IMR-90 (cell line): ENCODE measurements at regions not wholly inside any gene's neighbourhood (a gene's known extent, or its start where the extent isn't known, plus 50 kb on each side); places are given as distances from the start of the nearest gene placed in this dataset.

Source experiments
- ATAC-seq: fragments of 200-7000 bp; cut with Tn5 transposase; 2 replicates; pipeline ENCODE4 v1.9.1; 2020; ENCODE audit warnings: low read depth, mild to moderate bottlenecking, moderate library complexity
- BruUV-seq: library from RNA; stranded (reverse); fragments of 400-500 nt; replicated peaks from 2 replicates; lab custom pipeline; 2021; lab: Mats Ljungman, UMichigan
- CTCF ChIA-PET: fragments of 300-600 bp; formaldehyde crosslinking; extraction: SDS; loops from one replicate; lab custom pipeline; 2021; ENCODE audit warnings: antibody characterized with exemption; lab: Yijun Ruan, JAX
- POLR2A ChIA-PET: fragments of 300-600 bp; sonication (Branson Sonifier 250); formaldehyde crosslinking; loops from one replicate; lab custom pipeline; 2022; ENCODE audit warnings: antibody characterized with exemption; ENCODE audit not compliant: unreplicated experiment; lab: Charles Lee
- DNase-seq: peaks from one replicate; pipeline ENCODE4 v3.0.0; 2013
- H2AFZ ChIP-seq: replicated peaks from 2 replicates; pipeline ENCODE3; 2013; ENCODE audit warnings: low read length, mild to moderate bottlenecking; ENCODE audit not compliant: poor library complexity
- H2AK5ac ChIP-seq: 2 replicates; pipeline ENCODE4 v1.6.1; 2013; ENCODE audit warnings: low read depth, low read length, inconsistent platforms
- H2AK9ac ChIP-seq: replicated peaks from 2 replicates; pipeline ENCODE3; 2013; ENCODE audit warnings: mild to moderate bottlenecking, low read depth, low read length, moderate library complexity; ENCODE audit not compliant: poor library complexity
- H2BK120ac ChIP-seq: 2 replicates; pipeline ENCODE4 v1.6.1; 2013; ENCODE audit warnings: low read depth, low read length, inconsistent platforms
- H2BK15ac ChIP-seq: 3 replicates; pipeline ENCODE4 v1.6.1; 2013; ENCODE audit warnings: low read depth, low read length, inconsistent platforms
- H2BK20ac ChIP-seq: 2 replicates; pipeline ENCODE4 v1.6.1; 2013; ENCODE audit warnings: low read depth, mild to moderate bottlenecking, inconsistent platforms, low read length, moderate library complexity
- H2BK5ac ChIP-seq: 2 replicates; pipeline ENCODE4 v1.6.1; 2013; ENCODE audit warnings: mild to moderate bottlenecking, low read depth, low read length, inconsistent platforms; ENCODE audit not compliant: poor library complexity, severe bottlenecking
- H3K14ac ChIP-seq: replicated peaks from 2 replicates; pipeline ENCODE4 v1.6.1; 2013; ENCODE audit warnings: low read depth, low read length, inconsistent platforms
- H3K18ac ChIP-seq: 2 replicates; pipeline ENCODE4 v1.6.1; 2013; ENCODE audit warnings: low read depth, low read length, control low read depth
- H3K23ac ChIP-seq: 2 replicates; pipeline ENCODE4 v1.6.1; 2013; ENCODE audit warnings: low read depth, low read length, inconsistent platforms
- H3K27ac ChIP-seq: 2 replicates; pipeline ENCODE4 v1.5.1; 2013; ENCODE audit warnings: mild to moderate bottlenecking, control low read depth, low read length; ENCODE audit not compliant: insufficient read depth
- H3K27me3 ChIP-seq: 2 replicates; pipeline ENCODE4 v1.6.1; 2013; ENCODE audit warnings: low read length; ENCODE audit not compliant: control insufficient read depth, insufficient read depth
- H3K36me3 ChIP-seq: 2 replicates; pipeline ENCODE4 v1.6.1; 2013; ENCODE audit warnings: low read length, mixed read lengths; ENCODE audit not compliant: control insufficient read depth, insufficient read depth
- H3K4ac ChIP-seq: 2 replicates; pipeline ENCODE4 v1.6.1; 2013; ENCODE audit warnings: low read depth, low read length, inconsistent platforms
- H3K4me1 ChIP-seq: 2 replicates; pipeline ENCODE4 v1.6.1; 2013; ENCODE audit warnings: low read length, mixed read lengths; ENCODE audit not compliant: control insufficient read depth, insufficient read depth
- H3K4me2 ChIP-seq: 2 replicates; pipeline ENCODE4 v1.6.1; 2013; ENCODE audit warnings: low read depth, mild to moderate bottlenecking, control low read depth, low read length, moderate library complexity
- H3K4me3 ChIP-seq: 2 replicates; pipeline ENCODE4 v1.5.1; 2013; ENCODE audit warnings: low read depth, mild to moderate bottlenecking, control low read depth, low read length, moderate library complexity; ENCODE audit not compliant: insufficient read depth
- H3K56ac ChIP-seq: 2 replicates; pipeline ENCODE4 v1.6.1; 2013; ENCODE audit warnings: low read length, inconsistent platforms; ENCODE audit not compliant: insufficient read depth; ENCODE audit errors: extremely low read depth
- H3K79me1 ChIP-seq, 2 experiments: 2 replicates each; pipeline ENCODE4 v1.6.1; 2013; ENCODE audit warnings: low read length in 2 of 2, inconsistent platforms in 1 of 2, low read depth in 1 of 2
- H3K9ac ChIP-seq: 2 replicates; pipeline ENCODE4 v1.6.1; 2013; ENCODE audit warnings: low read depth, low read length, control low read depth
- H3K9me1 ChIP-seq: 2 replicates; pipeline ENCODE4 v1.6.1; 2013; ENCODE audit warnings: low read length, inconsistent platforms; ENCODE audit not compliant: insufficient read depth
- H3K9me3 ChIP-seq: 2 replicates; pipeline ENCODE4 v1.6.1; 2013; ENCODE audit warnings: low read length; ENCODE audit not compliant: control insufficient read depth, insufficient read depth
- H4K20me1 ChIP-seq: 2 replicates; pipeline ENCODE4 v1.6.1; 2013; ENCODE audit warnings: low read length, inconsistent platforms; ENCODE audit not compliant: insufficient read depth
- H4K5ac ChIP-seq: 2 replicates; pipeline ENCODE4 v1.6.1; 2013; ENCODE audit warnings: mild to moderate bottlenecking, low read depth, low read length, control low read depth
- H4K8ac ChIP-seq, 2 experiments: 2 replicates each; pipeline ENCODE4 v1.6.1; 2013; ENCODE audit warnings: low read depth in 2 of 2, low read length in 2 of 2, control low read depth in 1 of 2, inconsistent platforms in 1 of 2
- H4K91ac ChIP-seq: 2 replicates; pipeline ENCODE4 v1.6.1; 2013; ENCODE audit warnings: low read depth, low read length, inconsistent platforms; ENCODE audit not compliant: insufficient read depth
- CEBPB ChIP-seq: IDR thresholded peaks from 2 replicates; pipeline ENCODE4 v1.6.1; 2012; ENCODE audit warnings: low read depth, low read length, improper control_type of control experiment
- CHD1 ChIP-seq: IDR thresholded peaks from 2 replicates; pipeline ENCODE4 v1.6.1; 2012; ENCODE audit warnings: low read depth, low read length, improper control_type of control experiment
- ELK1 ChIP-seq: fragments of 150-350 bp; IDR thresholded peaks from 2 replicates; pipeline ENCODE4 v1.6.1; 2016; ENCODE audit warnings: low read depth, mild to moderate bottlenecking, low read length, moderate library complexity, borderline replicate concordance
- FOS ChIP-seq: fragments of 150-350 bp; IDR thresholded peaks from 2 replicates; pipeline ENCODE4 v1.6.1; 2016; ENCODE audit warnings: low read depth, low read length
- MAFK ChIP-seq: IDR thresholded peaks from 2 replicates; pipeline ENCODE4 v1.6.1; 2012; ENCODE audit warnings: low read depth, low read length, improper control_type of control experiment
- NFE2L2 ChIP-seq: fragments of 150-350 bp; IDR thresholded peaks from 2 replicates; pipeline ENCODE4 v1.6.1; 2016; ENCODE audit warnings: low read depth, mild to moderate bottlenecking, low read length
- POLR2A ChIP-seq: IDR thresholded peaks from 2 replicates; pipeline ENCODE4 v1.6.1; 2012; ENCODE audit warnings: mild to moderate bottlenecking, low read depth, low read length
- RFX5 ChIP-seq: IDR thresholded peaks from 2 replicates; pipeline ENCODE4 v1.8.0; 2012; ENCODE audit warnings: low read depth, mild to moderate bottlenecking, low read length, moderate library complexity
- WGBS, 2 experiments: methylation state at CpG; one replicate each; pipeline versions ENCODE4 v1.1.5 to v1.1.7; 2013; ENCODE audit warnings: missing lambda C conversion rate in 2 of 2; ENCODE audit not compliant: insufficient read length in 1 of 2; ENCODE audit errors: extremely low coverage in 2 of 2; 5-methylcytosine and 5-hydroxymethylcytosine counted together
- dilution Hi-C: fragments of 300-500 bp; cut with HindIII; formaldehyde crosslinking; loops from one replicate; pipeline ENCODE4 v1.14.3; 2018; ENCODE audit warnings: low sequenced_read_pairs; ENCODE audit not compliant: unreplicated experiment
- in situ Hi-C: fragments of 300-500 bp; cut with MboI; formaldehyde crosslinking; loops from 3 replicates; pipeline ENCODE4 v1.14.3; 2019; ENCODE audit warnings: low sequenced_read_pairs, inconsistent platforms, mixed read lengths
- intact Hi-C: fragments of 100-400 bp; cut with micrococcal nuclease; formaldehyde crosslinking; loops from 2 replicates; pipeline ENCODE4 v1.10.0; 2022

- dilution Hi-C loops = no loop called here
- CTCF ChIA-PET = no interaction called here
Measured at GRCh38 chr13:29914581-29914980, 64.2 kb upstream of the UBL3 start.

More at GRCh38 chr13:29914581-29914980, 64.2 kb upstream of the UBL3 start:
- no peak overlapping the region for H2AFZ ChIP-seq
- H3K9me3 ChIP-seq = no peaks in the 10 kb centered on the region
- no peak overlapping the region for H2BK20ac ChIP-seq
- H3K56ac ChIP-seq = no peak overlapping the region
- no peak overlapping the region for H3K9ac ChIP-seq
- H3K27ac ChIP-seq = no peak overlapping the region
- H4K5ac ChIP-seq = no peak overlapping the region
- no TSS peak for BruUV-seq
- no peak overlapping the region for H2BK120ac ChIP-seq
- POLR2A ChIA-PET = no interaction called here
- TF ChIP-seq RFX5 (no peak), CEBPB (no peak), ELK1 (no peak), MAFK (no peak), FOS (no peak), CHD1 (no peak), POLR2A (no peak), NFE2L2 (no peak)
- no peak overlapping the region for H2AK9ac ChIP-seq
- no peak overlapping the region for H3K18ac ChIP-seq
- no peak for DNase-seq
- no peak overlapping the region for H2AK5ac ChIP-seq
- H3K14ac ChIP-seq = no peak overlapping the region
- ATAC-seq = no peak
- H2BK15ac ChIP-seq = no peak overlapping the region
- H2BK5ac ChIP-seq = no peak overlapping the region
- H3K4me2 ChIP-seq = no peak overlapping the region
- no peaks in the 10 kb centered on the region for H3K36me3 ChIP-seq
- H4K8ac ChIP-seq = no peak overlapping the region
- peaks cover 4% of the 10 kb centered on the region for H3K4me1 ChIP-seq
- in situ Hi-C loops (loop anchor here (10.0 kb wide), 1 partner anchor 60 kb away; no protein-coding TSS in a partner anchor), intact Hi-C loops (no loop called here)
- WGBS, 2 experiments = 100% methylated on average over 1 of the region's 3 CpGs; no CpG with 5 or more reads in 1 of the 2 experiments
- H3K79me1 ChIP-seq = no peaks in the 10 kb centered on the region
- H3K27me3 ChIP-seq = no peaks in the 10 kb centered on the region
- H4K91ac ChIP-seq = no peak overlapping the region
- H3K23ac ChIP-seq = no peak overlapping the region
- H3K9me1 ChIP-seq = peaks cover 15% of the 10 kb centered on the region
- H3K4ac ChIP-seq = no peak overlapping the region
- no peaks in the 10 kb centered on the region for H4K20me1 ChIP-seq
- H3K4me3 ChIP-seq = no peak overlapping the region
